T1000 (cell line): ENCODE measurements at regions not wholly inside any gene's neighbourhood (a gene's known extent, or its start where the extent isn't known, plus 50 kb on each side); places are given as distances from the start of the nearest gene placed in this dataset.

ENCODE experiments used
- DNase-seq: peaks from one replicate; lab custom pipeline; 2025; ENCODE audit warnings: mixed read lengths; lab: John Stamatoyannopoulos, UW

- DNase-seq, result no peak
Observed at GRCh38 chr3:76615719-76616118, 424.2 kb upstream of the ROBO2 start.

- no peak for DNase-seq
Observed at GRCh38 chr3:76624164-76624563, 415.7 kb upstream of the ROBO2 start.

DNA sequence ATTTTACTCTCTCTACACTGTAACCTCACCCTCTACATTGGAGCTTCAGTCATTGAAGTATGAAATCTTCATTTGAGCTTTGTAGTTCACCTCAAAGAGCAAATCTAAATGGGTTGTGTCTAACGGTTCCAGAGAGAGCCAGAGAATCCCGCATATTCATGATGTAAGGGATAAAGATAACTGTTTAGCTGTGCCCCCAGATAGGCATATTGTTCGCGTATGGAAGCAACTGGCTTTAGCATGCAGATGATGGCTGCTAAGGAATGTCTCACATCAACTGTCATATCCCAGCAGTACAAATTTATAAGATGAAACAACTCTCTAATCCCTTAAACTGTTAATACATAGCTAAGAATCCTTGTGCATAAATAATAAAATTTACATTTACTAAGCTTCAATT, 412.7 kb upstream of the ROBO2 start:
- no peak for DNase-seq

DNA sequence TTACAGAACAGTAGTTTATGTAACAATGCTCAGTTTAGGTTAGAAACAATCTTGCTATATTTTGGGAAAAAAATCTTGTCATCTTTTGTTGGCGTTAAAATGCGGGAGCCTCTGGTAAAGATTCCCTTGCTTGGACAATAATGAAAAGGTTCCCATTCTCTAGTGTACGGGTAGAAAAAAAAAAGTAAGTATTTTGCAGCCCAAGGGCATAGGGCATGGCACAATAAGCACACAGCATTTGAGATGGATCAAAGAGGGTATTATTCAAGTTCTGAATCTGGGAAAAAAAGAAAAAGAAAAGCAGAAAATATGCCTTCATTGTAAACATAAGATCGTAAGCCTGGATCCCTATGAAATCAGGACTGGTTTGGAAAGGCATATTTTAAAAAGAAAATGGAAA, 408.6 kb upstream of the ROBO2 start:
- no peak for DNase-seq

- no peak for DNase-seq
Observed at GRCh38 chr3:76638006-76638405, 401.9 kb upstream of the ROBO2 start.

DNA sequence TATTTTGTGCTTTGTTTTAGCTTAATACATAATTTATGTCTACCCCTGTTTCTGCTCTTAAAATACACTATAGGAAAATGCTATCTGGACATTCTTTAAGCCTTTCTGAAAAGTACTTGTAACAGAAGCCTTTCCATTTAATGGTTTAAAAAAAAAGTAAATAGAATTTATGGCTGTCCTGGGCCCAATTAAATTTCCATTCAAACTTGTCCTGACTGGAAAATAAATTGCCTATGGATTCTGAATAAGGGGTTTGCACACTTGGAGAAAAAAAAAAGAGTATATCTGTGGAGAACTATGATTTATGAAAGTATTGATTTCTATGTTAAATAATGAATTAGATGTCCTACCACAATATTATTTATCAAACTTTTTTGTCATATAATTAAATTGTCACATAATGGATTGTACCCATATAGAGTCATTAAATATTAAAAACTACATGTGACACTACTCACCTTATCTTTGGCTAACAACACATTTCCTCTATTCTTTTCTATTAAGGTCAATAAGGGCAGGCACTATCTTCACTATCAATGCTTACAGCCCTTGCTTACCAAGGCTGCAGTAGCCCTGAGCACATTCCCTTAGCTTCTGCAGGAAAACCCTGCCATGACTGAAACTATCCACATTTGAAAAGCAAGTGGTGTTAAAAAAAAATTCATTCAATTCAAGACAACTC, 396.1 kb upstream of the ROBO2 start:
- DNase-seq, result no peak

DNA sequence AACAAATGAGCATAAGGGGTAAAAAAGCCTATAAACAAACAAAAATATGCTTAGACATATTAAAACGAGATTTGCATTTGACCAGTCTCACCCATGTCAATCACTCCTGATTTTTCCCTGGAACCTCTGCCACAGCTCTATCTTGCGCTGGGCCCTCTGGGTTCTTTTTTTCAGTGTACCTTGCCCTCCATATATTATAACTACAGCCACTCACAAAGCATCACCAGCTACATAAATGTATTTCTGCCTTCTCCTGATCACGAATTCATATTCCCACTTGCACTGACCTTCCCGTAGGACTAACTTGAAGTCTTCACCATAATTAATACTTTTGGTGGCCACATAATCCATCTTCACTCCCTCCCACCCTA, 395.6 kb upstream of the ROBO2 start:
- no peak for DNase-seq

DNA sequence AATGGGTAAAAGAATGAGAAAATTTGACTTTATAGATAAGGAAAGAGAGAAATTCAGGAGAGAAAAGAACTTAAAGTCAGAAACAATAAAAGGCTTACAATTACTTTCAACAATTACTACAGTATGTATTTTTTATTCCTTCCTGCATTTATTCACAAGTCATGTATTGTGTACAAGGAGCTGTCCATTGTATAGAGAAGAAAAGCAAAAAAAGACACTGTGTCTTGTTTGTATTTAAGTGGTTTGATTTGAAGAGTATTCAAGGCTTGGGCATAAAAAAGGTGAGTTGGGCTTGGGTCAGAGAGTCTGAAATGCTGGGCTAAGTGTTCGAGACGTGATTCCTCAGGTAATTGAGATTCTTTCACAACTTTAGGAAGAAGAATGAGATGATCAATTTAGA, 394.2 kb upstream of the ROBO2 start:
- DNase-seq, result no peak

DNA sequence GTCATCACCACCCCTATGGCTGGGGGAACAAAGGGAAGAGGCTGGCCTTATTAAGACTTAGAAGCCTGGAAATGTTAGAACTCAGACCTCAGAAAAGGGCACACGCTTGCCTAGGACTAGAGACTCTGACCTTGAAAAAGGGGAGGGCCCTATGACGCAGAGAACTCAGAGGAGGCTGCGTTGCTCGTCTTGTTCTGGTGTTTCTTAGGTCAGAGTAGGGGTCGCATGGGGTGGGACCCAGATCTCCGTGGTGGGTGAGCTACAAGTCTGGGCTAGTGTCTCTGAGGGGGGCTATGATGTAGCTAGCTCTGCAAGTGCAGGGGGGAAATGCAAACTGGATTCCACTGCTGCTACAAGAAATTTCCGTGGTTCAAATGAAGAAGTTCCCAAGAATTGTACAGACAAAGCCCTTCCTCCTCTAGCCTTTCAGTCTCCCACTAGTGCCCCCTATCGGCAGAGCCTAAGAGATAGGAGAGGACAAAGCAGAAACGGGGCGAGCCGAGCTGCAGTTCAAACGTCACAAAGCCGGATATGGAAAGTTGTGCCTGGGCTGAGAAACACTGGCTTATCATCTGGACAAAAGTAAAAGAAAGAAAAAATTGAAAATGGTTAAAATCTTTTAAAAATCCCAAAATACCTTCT, 392.9 kb upstream of the ROBO2 start:
- DNase-seq, result no peak

- DNase-seq, result no peak
Observed at GRCh38 chr3:76651784-76652183, 388.1 kb upstream of the ROBO2 start.

DNA sequence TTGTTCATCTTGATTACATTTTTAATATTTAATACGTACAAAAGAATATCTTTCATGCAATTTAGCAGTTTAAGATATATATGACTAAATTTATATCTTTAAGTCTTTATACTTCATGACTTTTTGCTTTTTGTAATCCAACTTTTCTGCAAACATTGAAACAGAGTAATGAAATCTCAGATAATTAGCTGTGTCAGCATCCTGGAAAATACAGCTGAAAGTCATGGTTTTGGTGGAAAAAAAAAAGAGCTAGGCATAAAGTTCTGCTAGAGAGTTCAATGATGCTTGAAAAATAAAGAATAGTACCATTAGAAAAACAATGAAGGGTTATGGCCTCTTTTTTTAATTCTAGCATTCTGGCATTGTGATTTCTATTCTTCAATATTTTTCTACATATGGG, 387.4 kb upstream of the ROBO2 start:
- no peak for DNase-seq

GRCh38 chr3:76653640-76654251, 386.2 kb upstream of the ROBO2 start:
- no peak for DNase-seq

DNA sequence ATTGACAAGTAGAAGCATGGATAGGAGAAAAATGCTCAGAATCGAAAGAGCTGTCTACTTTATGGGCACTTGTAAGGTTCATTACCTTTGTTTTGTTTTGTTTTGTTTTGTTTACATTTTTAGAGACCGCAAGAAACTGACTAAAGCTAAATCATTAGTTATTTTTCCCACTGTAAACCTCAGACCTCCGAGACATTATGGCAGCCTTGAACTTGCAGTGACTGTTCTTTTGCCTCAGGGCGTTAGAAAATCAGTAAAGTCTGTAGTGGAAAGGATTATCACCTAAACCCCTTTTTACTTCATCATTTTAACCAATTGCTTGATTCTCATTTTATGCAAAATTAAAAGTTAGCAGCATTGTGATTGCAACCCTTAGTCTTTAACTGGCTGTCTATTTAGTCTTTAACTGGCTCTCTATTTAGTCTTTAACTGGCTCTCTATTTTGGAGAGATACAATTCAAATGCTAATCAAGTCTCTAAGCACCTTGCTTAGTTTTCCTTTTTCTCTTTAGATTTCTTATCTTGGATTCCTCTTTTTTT, 383.3 kb upstream of the ROBO2 start:
- no peak for DNase-seq

DNA sequence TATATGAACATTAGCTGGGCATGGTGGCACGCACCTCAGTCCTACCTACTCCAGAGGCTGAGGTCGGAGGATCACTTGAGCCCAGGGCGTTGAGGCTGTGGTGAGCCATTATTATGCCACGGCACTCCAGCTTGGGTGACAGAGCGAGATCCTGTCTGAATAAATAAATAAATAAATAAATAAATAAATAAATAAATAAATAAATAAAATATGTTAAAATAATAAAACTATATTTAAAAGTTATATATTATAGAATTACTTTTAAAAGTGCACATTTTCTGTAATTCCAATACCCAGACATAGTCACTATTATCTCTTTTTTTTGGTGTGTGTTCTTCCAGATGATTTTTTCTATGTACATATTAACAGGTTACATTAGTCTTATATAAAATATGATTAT, 382.0 kb upstream of the ROBO2 start:
- DNase-seq, result no peak

DNA sequence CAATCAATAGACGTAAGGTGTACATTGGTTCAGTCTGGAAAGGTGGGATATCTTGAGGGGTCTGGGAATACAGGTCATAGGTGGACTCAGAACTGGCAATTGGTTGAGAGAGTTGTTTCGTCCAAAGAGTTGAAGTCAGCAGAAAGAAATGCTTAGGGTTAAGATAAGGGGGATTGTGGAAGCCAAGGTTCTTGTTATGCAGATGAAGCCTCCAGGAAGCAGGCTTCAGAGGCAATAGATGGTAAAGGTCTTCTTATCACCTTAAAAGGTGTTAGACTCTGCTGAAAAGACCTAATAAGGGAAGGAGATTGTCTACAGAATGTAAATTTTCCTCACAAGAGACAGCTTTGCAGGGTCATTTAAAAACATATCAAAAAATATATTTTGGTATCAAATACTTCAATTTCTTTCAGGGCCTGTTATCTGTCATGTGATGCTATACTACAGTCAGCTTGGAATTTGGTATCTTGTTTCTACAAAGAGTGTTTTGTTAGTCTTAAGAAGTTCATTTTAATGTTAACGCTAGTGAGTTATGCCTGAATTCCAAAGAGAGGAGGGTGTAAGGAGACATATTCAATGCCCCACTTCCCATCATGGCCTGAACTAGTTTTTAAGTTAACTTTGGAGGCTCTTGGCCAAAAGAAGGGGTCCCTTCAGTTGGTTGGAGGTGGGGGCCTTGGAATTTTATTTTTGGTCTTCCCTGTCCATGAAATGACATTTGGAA, 378.2 kb upstream of the ROBO2 start:
- DNase-seq, result no peak

GRCh38 chr3:76664816-76665215, 375.1 kb upstream of the ROBO2 start:
- no peak for DNase-seq

- no peak for DNase-seq
Observed at GRCh38 chr3:76668653-76669052, 371.2 kb upstream of the ROBO2 start.

GRCh38 chr3:76669322-76669721, 370.6 kb upstream of the ROBO2 start:
- DNase-seq, result no peak

DNA sequence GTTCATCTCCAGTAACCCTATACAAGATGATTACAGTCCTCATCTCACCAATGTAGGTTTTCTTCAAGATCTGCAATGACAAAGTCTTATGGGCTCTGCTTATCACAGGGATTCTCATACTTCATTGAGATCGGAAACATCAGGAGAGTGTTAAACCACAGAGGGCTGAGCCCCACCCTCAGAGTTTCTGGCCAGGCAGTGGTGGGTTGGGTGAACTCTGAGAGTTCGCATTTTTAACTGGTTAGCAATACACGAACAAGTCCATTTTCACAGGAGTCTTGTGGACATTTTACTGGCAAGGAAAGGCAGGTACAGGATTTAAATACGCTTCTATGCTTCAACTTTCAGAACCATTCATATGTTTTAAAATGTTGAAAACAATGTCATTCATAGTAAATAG, 366.7 kb upstream of the ROBO2 start:
- DNase-seq, result no peak

DNA sequence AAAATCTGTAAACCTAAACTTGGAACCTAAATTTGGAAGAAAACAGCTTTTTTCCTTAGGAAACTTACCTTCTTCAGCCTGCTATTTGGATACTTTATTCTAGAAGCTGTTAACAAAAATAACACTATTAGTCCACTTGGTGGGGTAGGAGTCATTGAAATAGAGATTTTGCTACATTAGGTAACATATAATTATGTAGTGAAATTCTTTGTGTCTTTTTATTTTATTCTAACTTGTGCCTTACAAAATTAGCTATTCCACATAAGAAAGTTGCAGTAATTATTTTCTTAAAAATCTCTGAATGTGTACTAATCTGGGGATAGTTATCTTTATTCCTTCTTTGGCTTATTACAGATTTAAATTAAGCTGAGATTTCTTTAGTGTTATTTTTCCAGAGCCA, 360.4 kb upstream of the ROBO2 start:
- no peak for DNase-seq

- no peak for DNase-seq
Observed at GRCh38 chr3:76683256-76683655, 356.6 kb upstream of the ROBO2 start.

GRCh38 chr3:76684946-76685345, 355.0 kb upstream of the ROBO2 start:
- no peak for DNase-seq

DNA sequence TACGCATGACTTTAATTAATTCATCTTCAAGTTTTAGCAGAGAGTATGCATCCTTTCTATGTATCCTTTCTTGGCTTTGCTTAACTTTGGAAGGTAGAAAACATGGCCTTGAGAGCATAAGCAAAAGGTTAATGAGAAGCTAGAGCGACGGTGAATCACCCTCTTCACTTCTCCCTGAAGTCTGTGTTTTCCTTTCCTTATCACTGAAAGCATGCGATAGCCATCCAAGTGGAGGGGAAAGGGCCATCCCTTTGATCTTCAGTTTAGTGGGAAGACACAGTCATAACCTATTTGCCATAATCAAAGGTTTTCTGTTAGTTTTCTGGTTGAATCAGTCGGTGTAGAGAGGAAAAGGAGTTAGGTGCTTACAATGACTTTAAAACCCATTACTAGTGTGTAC, 354.0 kb upstream of the ROBO2 start:
- no peak for DNase-seq
